IMR-90 (cell line): ENCODE measurements at regions not wholly inside any gene's neighbourhood (a gene's known extent, or its start where the extent isn't known, plus 50 kb on each side); places are given as distances from the start of the nearest gene placed in this dataset.

Source experiments
- ATAC-seq: fragments of 200-7000 bp; cut with Tn5 transposase; 2 replicates; pipeline ENCODE4 v1.9.1; 2020; ENCODE audit warnings: low read depth, mild to moderate bottlenecking, moderate library complexity
- BruUV-seq: library from RNA; stranded (reverse); fragments of 400-500 nt; replicated peaks from 2 replicates; lab custom pipeline; 2021; lab: Mats Ljungman, UMichigan
- CTCF ChIA-PET: fragments of 300-600 bp; formaldehyde crosslinking; extraction: SDS; loops from one replicate; lab custom pipeline; 2021; ENCODE audit warnings: antibody characterized with exemption; lab: Yijun Ruan, JAX
- POLR2A ChIA-PET: fragments of 300-600 bp; sonication (Branson Sonifier 250); formaldehyde crosslinking; loops from one replicate; lab custom pipeline; 2022; ENCODE audit warnings: antibody characterized with exemption; ENCODE audit not compliant: unreplicated experiment; lab: Charles Lee
- DNase-seq: peaks from one replicate; pipeline ENCODE4 v3.0.0; 2013
- H2AFZ ChIP-seq: replicated peaks from 2 replicates; pipeline ENCODE3; 2013; ENCODE audit warnings: low read length, mild to moderate bottlenecking; ENCODE audit not compliant: poor library complexity
- H2AK5ac ChIP-seq: 2 replicates; pipeline ENCODE4 v1.6.1; 2013; ENCODE audit warnings: low read depth, low read length, inconsistent platforms
- H2AK9ac ChIP-seq: replicated peaks from 2 replicates; pipeline ENCODE3; 2013; ENCODE audit warnings: mild to moderate bottlenecking, low read depth, low read length, moderate library complexity; ENCODE audit not compliant: poor library complexity
- H2BK120ac ChIP-seq: 2 replicates; pipeline ENCODE4 v1.6.1; 2013; ENCODE audit warnings: low read depth, low read length, inconsistent platforms
- H2BK15ac ChIP-seq: 3 replicates; pipeline ENCODE4 v1.6.1; 2013; ENCODE audit warnings: low read depth, low read length, inconsistent platforms
- H2BK20ac ChIP-seq: 2 replicates; pipeline ENCODE4 v1.6.1; 2013; ENCODE audit warnings: low read depth, mild to moderate bottlenecking, inconsistent platforms, low read length, moderate library complexity
- H2BK5ac ChIP-seq: 2 replicates; pipeline ENCODE4 v1.6.1; 2013; ENCODE audit warnings: mild to moderate bottlenecking, low read depth, low read length, inconsistent platforms; ENCODE audit not compliant: poor library complexity, severe bottlenecking
- H3K14ac ChIP-seq: replicated peaks from 2 replicates; pipeline ENCODE4 v1.6.1; 2013; ENCODE audit warnings: low read depth, low read length, inconsistent platforms
- H3K18ac ChIP-seq: 2 replicates; pipeline ENCODE4 v1.6.1; 2013; ENCODE audit warnings: low read depth, low read length, control low read depth
- H3K23ac ChIP-seq: 2 replicates; pipeline ENCODE4 v1.6.1; 2013; ENCODE audit warnings: low read depth, low read length, inconsistent platforms
- H3K27ac ChIP-seq: 2 replicates; pipeline ENCODE4 v1.5.1; 2013; ENCODE audit warnings: mild to moderate bottlenecking, control low read depth, low read length; ENCODE audit not compliant: insufficient read depth
- H3K27me3 ChIP-seq: 2 replicates; pipeline ENCODE4 v1.6.1; 2013; ENCODE audit warnings: low read length; ENCODE audit not compliant: control insufficient read depth, insufficient read depth
- H3K36me3 ChIP-seq: 2 replicates; pipeline ENCODE4 v1.6.1; 2013; ENCODE audit warnings: low read length, mixed read lengths; ENCODE audit not compliant: control insufficient read depth, insufficient read depth
- H3K4ac ChIP-seq: 2 replicates; pipeline ENCODE4 v1.6.1; 2013; ENCODE audit warnings: low read depth, low read length, inconsistent platforms
- H3K4me1 ChIP-seq: 2 replicates; pipeline ENCODE4 v1.6.1; 2013; ENCODE audit warnings: low read length, mixed read lengths; ENCODE audit not compliant: control insufficient read depth, insufficient read depth
- H3K4me2 ChIP-seq: 2 replicates; pipeline ENCODE4 v1.6.1; 2013; ENCODE audit warnings: low read depth, mild to moderate bottlenecking, control low read depth, low read length, moderate library complexity
- H3K4me3 ChIP-seq: 2 replicates; pipeline ENCODE4 v1.5.1; 2013; ENCODE audit warnings: low read depth, mild to moderate bottlenecking, control low read depth, low read length, moderate library complexity; ENCODE audit not compliant: insufficient read depth
- H3K56ac ChIP-seq: 2 replicates; pipeline ENCODE4 v1.6.1; 2013; ENCODE audit warnings: low read length, inconsistent platforms; ENCODE audit not compliant: insufficient read depth; ENCODE audit errors: extremely low read depth
- H3K79me1 ChIP-seq, 2 experiments: 2 replicates each; pipeline ENCODE4 v1.6.1; 2013; ENCODE audit warnings: low read length in 2 of 2, inconsistent platforms in 1 of 2, low read depth in 1 of 2
- H3K9ac ChIP-seq: 2 replicates; pipeline ENCODE4 v1.6.1; 2013; ENCODE audit warnings: low read depth, low read length, control low read depth
- H3K9me1 ChIP-seq: 2 replicates; pipeline ENCODE4 v1.6.1; 2013; ENCODE audit warnings: low read length, inconsistent platforms; ENCODE audit not compliant: insufficient read depth
- H3K9me3 ChIP-seq: 2 replicates; pipeline ENCODE4 v1.6.1; 2013; ENCODE audit warnings: low read length; ENCODE audit not compliant: control insufficient read depth, insufficient read depth
- H4K20me1 ChIP-seq: 2 replicates; pipeline ENCODE4 v1.6.1; 2013; ENCODE audit warnings: low read length, inconsistent platforms; ENCODE audit not compliant: insufficient read depth
- H4K5ac ChIP-seq: 2 replicates; pipeline ENCODE4 v1.6.1; 2013; ENCODE audit warnings: mild to moderate bottlenecking, low read depth, low read length, control low read depth
- H4K8ac ChIP-seq, 2 experiments: 2 replicates each; pipeline ENCODE4 v1.6.1; 2013; ENCODE audit warnings: low read depth in 2 of 2, low read length in 2 of 2, control low read depth in 1 of 2, inconsistent platforms in 1 of 2
- H4K91ac ChIP-seq: 2 replicates; pipeline ENCODE4 v1.6.1; 2013; ENCODE audit warnings: low read depth, low read length, inconsistent platforms; ENCODE audit not compliant: insufficient read depth
- CEBPB ChIP-seq: IDR thresholded peaks from 2 replicates; pipeline ENCODE4 v1.6.1; 2012; ENCODE audit warnings: low read depth, low read length, improper control_type of control experiment
- CHD1 ChIP-seq: IDR thresholded peaks from 2 replicates; pipeline ENCODE4 v1.6.1; 2012; ENCODE audit warnings: low read depth, low read length, improper control_type of control experiment
- MAZ ChIP-seq: IDR thresholded peaks from 2 replicates; pipeline ENCODE4 v1.6.1; 2012; ENCODE audit warnings: low read depth, mild to moderate bottlenecking, low read length, improper control_type of control experiment, moderate library complexity, borderline replicate concordance
- RAD21 ChIP-seq: IDR thresholded peaks from 2 replicates; pipeline ENCODE4 v1.6.1; 2012; ENCODE audit warnings: low read length, improper control_type of control experiment
- RCOR1 ChIP-seq: IDR thresholded peaks from 2 replicates; pipeline ENCODE4 v1.6.1; 2012; ENCODE audit warnings: mild to moderate bottlenecking, low read length, improper control_type of control experiment; ENCODE audit not compliant: insufficient replicate concordance
- SMC3 ChIP-seq: fragments of 150-350 bp; IDR thresholded peaks from 2 replicates; pipeline ENCODE4 v1.6.1; 2016; ENCODE audit warnings: low read depth, mild to moderate bottlenecking, antibody characterized with exemption, low read length, moderate library complexity
- WGBS, 2 experiments: methylation state at CpG; one replicate each; pipeline versions ENCODE4 v1.1.5 to v1.1.7; 2013; ENCODE audit warnings: missing lambda C conversion rate in 2 of 2; ENCODE audit not compliant: insufficient read length in 1 of 2; ENCODE audit errors: extremely low coverage in 2 of 2; 5-methylcytosine and 5-hydroxymethylcytosine counted together
- dilution Hi-C: fragments of 300-500 bp; cut with HindIII; formaldehyde crosslinking; loops from one replicate; pipeline ENCODE4 v1.14.3; 2018; ENCODE audit warnings: low sequenced_read_pairs; ENCODE audit not compliant: unreplicated experiment
- in situ Hi-C: fragments of 300-500 bp; cut with MboI; formaldehyde crosslinking; loops from 3 replicates; pipeline ENCODE4 v1.14.3; 2019; ENCODE audit warnings: low sequenced_read_pairs, inconsistent platforms, mixed read lengths
- intact Hi-C: fragments of 100-400 bp; cut with micrococcal nuclease; formaldehyde crosslinking; loops from 2 replicates; pipeline ENCODE4 v1.10.0; 2022
- TF ChIP-seq, protein P1 (sequence below): conservative IDR thresholded peaks from 2 replicates; pipeline ENCODE4 v1.5.1; 2012; ENCODE audit warnings: mild to moderate bottlenecking, low read depth, low read length, improper control_type of control experiment
- TF ChIP-seq, protein P2 (sequence below): fragments of 150-350 bp; IDR thresholded peaks from 2 replicates; pipeline ENCODE4 v1.6.1; 2017; ENCODE audit warnings: mild to moderate bottlenecking, antibody characterized with exemption, low read length, low read depth

DNA sequence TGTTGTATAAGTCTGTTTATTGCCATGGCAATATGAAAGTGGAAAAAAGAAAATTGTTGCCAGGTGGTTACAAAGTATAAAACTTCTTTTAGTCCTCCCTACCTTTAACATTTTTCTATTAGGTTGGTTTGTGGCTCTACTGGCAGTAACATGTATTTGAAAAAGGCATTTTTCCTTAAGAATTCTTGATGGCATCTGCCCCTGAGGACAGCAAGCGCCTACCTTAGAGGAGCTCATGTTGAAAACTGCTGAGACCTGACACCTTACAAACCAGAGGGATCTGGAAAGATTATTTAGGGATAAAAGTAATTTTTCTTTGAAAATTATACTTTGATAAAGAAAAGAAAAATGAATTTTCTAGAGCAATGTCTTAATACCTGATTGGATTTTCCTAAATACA, 208.1 kb downstream of the CAVIN4 start:
- no peak for DNase-seq
- Histone ChIP-seq H3K36me3 (no peaks in the 10 kb centered on the region), H4K20me1 (no peaks in the 10 kb centered on the region), H3K9me1 (no peaks in the 10 kb centered on the region), H2AK9ac (no peak overlapping the region), H4K91ac (no peak overlapping the region), H3K9ac (no peak overlapping the region), H3K27me3 (no peaks in the 10 kb centered on the region), H2BK120ac (no peak overlapping the region), H3K4me2 (no peak overlapping the region), H3K79me1 (no peaks in the 10 kb centered on the region), H3K4ac (no peak overlapping the region), H3K27ac (no peak overlapping the region), H3K4me3 (no peak overlapping the region), H3K23ac (no peak overlapping the region), H2BK20ac (no peak overlapping the region), H3K9me3 (no peaks in the 10 kb centered on the region), H3K14ac (no peak overlapping the region), H2BK15ac (no peak overlapping the region), H4K8ac (no peak overlapping the region), H2AK5ac (no peak overlapping the region), H3K18ac (no peak overlapping the region), H4K5ac (no peak overlapping the region), H3K56ac (no peak overlapping the region), H3K4me1 (no peaks in the 10 kb centered on the region), H2AFZ (no peak overlapping the region), H2BK5ac (no peak overlapping the region)
- no CpG with 5 or more reads among the region's 1 CpG for WGBS, 2 experiments
- ATAC-seq: no peak
- ChIA-PET POLR2A (no interaction called here), CTCF (no interaction called here)
- TF ChIP-seq, protein P1, sequence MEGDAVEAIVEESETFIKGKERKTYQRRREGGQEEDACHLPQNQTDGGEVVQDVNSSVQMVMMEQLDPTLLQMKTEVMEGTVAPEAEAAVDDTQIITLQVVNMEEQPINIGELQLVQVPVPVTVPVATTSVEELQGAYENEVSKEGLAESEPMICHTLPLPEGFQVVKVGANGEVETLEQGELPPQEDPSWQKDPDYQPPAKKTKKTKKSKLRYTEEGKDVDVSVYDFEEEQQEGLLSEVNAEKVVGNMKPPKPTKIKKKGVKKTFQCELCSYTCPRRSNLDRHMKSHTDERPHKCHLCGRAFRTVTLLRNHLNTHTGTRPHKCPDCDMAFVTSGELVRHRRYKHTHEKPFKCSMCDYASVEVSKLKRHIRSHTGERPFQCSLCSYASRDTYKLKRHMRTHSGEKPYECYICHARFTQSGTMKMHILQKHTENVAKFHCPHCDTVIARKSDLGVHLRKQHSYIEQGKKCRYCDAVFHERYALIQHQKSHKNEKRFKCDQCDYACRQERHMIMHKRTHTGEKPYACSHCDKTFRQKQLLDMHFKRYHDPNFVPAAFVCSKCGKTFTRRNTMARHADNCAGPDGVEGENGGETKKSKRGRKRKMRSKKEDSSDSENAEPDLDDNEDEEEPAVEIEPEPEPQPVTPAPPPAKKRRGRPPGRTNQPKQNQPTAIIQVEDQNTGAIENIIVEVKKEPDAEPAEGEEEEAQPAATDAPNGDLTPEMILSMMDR: no peak
- TF ChIP-seq MAZ (no peak), RCOR1 (no peak), CHD1 (no peak), CEBPB (no peak), RAD21 (no peak), SMC3 (no peak)
- TF ChIP-seq, protein P2, sequence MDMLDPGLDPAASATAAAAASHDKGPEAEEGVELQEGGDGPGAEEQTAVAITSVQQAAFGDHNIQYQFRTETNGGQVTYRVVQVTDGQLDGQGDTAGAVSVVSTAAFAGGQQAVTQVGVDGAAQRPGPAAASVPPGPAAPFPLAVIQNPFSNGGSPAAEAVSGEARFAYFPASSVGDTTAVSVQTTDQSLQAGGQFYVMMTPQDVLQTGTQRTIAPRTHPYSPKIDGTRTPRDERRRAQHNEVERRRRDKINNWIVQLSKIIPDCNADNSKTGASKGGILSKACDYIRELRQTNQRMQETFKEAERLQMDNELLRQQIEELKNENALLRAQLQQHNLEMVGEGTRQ: no peak
- intact Hi-C loops: no loop called here
- dilution Hi-C loops: no loop called here
- in situ Hi-C loops: no loop called here
- BruUV-seq: no TSS peak
